Transverse colon (tissue), 4 donors: ENCODE measurements at regions not wholly inside any gene's neighbourhood (a gene's known extent, or its start where the extent isn't known, plus 50 kb on each side); places are given as distances from the start of the nearest gene placed in this dataset.

Experiments
- DNase-seq: peaks from one replicate; pipeline ENCODE4 v3.0.0-alpha.2; 2019
- H3K27ac ChIP-seq, 4 donors: fragments of 200-600 bp; sonication (generic); 2 replicates each; pipeline ENCODE4 v1.5.1; 2016 to 2018; ENCODE audit warnings: inconsistent platforms in 4 of 4
- H3K27me3 ChIP-seq: fragments of 200-600 bp; sonication (generic); 2 replicates; pipeline ENCODE4 v1.5.1; 2017; ENCODE audit warnings: inconsistent platforms
- H3K36me3 ChIP-seq, 4 donors: fragments of 200-600 bp; sonication (generic); 2 replicates each; pipeline ENCODE4 v1.5.1; 2017 to 2019; ENCODE audit warnings: inconsistent platforms in 4 of 4
- H3K4me1 ChIP-seq, 4 donors: fragments of 200-600 bp; sonication (generic); 2 replicates each; pipeline ENCODE4 v1.5.1; 2017 to 2020; ENCODE audit warnings: inconsistent platforms in 4 of 4
- H3K4me3 ChIP-seq, 4 donors: fragments of 200-600 bp; sonication (generic); 1 replicate in 1 of 4; 2 replicates in 3 of 4; pipeline versions ENCODE4 v1.5.1 to v1.6.1; 2017 to 2019; ENCODE audit warnings: inconsistent platforms in 4 of 4
- H3K9me3 ChIP-seq, 2 donors: fragments of 200-600 bp; sonication (generic); 2 replicates each; pipeline ENCODE4 v1.5.1; 2017 to 2019; ENCODE audit warnings: inconsistent platforms in 2 of 2
- EP300 ChIP-seq: sonication (generic); formaldehyde crosslinking; IDR thresholded peaks from one replicate; pipeline ENCODE4 v1.6.1; 2017; ENCODE audit warnings: antibody characterized with exemption, low read depth
- POLR2A ChIP-seq: fragments of 450-650 bp; IDR thresholded peaks from one replicate; pipeline ENCODE4 v1.6.1; 2016; ENCODE audit warnings: antibody characterized with exemption, mild to moderate bottlenecking, moderate library complexity
- POLR2AphosphoS5 ChIP-seq, 3 donors: sonication (generic); formaldehyde crosslinking; IDR thresholded peaks; one replicate each; pipeline ENCODE4 v1.6.1; 2016; ENCODE audit warnings: antibody characterized with exemption in 3 of 3
- WGBS, 2 donors: methylation state at CpG; one replicate each; pipeline ENCODE4 v1.1.5; 2018; ENCODE audit warnings: low coverage in 1 of 2; 5-methylcytosine and 5-hydroxymethylcytosine counted together
- in situ Hi-C, 4 donors: fragments of 200-750 bp; cut with MboI; loops; one replicate each; pipeline versions ENCODE4 v1.15.0 to v1.15.1; 2017; ENCODE audit warnings: low sequenced_read_pairs in 3 of 4, low pct_ligation_motif_present in 1 of 4, low pct_unique_long_range_greater_than_20kb in 1 of 4
- intact Hi-C: fragments of 100-400 bp; cut with DNase I; formaldehyde crosslinking; loops from one replicate; pipeline ENCODE4 v1.15.1; 2023; ENCODE audit warnings: low total_unique reads
- TF ChIP-seq, protein P1 (sequence below), 5 experiments: fragments of 200-600 bp in 3 of 5; fragments of 450-650 bp in 2 of 5; sonication (generic) in 3 of 5; IDR thresholded peaks; 1 replicate in 2 of 5; 2 replicates in 3 of 5; pipeline ENCODE4 v1.5.1; 2016 to 2017; ENCODE audit warnings: antibody characterized with exemption in 5 of 5, inconsistent platforms in 3 of 5, mild to moderate bottlenecking in 2 of 5, moderate library complexity in 1 of 5

DNA sequence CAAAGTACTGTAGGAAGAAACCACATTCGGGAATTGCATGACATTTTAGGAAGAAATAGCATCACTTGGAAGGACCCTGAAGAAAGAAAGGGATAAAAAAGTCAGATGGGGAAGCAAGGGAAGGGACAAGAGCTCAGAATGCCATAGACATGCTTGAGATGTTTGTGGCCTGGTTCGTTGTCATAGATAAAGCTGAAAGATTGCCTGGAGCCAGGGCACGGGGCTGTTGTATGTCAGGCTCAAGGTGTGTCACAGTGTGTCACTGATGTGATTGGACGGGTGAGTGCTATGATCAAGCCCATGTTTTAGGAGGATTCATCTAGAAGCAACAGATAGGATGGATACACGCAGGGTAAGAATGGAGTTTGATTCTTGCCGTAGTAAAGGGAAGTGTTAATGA, 216.2 kb upstream of the SOX4 start:
- Histone ChIP-seq H3K36me3 (no peaks in the 10 kb centered on the region), H3K4me1 (no peaks in the 10 kb centered on the region), H3K27ac (no peak overlapping the region), H3K27me3 (no peaks in the 10 kb centered on the region), H3K4me3 (no peak overlapping the region), H3K9me3 (no peaks in the 10 kb centered on the region)
- intact Hi-C loops (no loop called here), in situ Hi-C loops (no loop called here)
- 64 to 90% methylated on average over 1 to 6 of the region's 6 CpGs for WGBS, 2 donors
- DNase-seq: no peak
- no peak for TF ChIP-seq POLR2AphosphoS5 (IDR thresholded peaks at IDR 0.05)
- TF ChIP-seq EP300: no peak
- TF ChIP-seq, protein P1, sequence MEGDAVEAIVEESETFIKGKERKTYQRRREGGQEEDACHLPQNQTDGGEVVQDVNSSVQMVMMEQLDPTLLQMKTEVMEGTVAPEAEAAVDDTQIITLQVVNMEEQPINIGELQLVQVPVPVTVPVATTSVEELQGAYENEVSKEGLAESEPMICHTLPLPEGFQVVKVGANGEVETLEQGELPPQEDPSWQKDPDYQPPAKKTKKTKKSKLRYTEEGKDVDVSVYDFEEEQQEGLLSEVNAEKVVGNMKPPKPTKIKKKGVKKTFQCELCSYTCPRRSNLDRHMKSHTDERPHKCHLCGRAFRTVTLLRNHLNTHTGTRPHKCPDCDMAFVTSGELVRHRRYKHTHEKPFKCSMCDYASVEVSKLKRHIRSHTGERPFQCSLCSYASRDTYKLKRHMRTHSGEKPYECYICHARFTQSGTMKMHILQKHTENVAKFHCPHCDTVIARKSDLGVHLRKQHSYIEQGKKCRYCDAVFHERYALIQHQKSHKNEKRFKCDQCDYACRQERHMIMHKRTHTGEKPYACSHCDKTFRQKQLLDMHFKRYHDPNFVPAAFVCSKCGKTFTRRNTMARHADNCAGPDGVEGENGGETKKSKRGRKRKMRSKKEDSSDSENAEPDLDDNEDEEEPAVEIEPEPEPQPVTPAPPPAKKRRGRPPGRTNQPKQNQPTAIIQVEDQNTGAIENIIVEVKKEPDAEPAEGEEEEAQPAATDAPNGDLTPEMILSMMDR (IDR thresholded peaks at IDR 0.05): no peak
- no peak for TF ChIP-seq POLR2A

DNA sequence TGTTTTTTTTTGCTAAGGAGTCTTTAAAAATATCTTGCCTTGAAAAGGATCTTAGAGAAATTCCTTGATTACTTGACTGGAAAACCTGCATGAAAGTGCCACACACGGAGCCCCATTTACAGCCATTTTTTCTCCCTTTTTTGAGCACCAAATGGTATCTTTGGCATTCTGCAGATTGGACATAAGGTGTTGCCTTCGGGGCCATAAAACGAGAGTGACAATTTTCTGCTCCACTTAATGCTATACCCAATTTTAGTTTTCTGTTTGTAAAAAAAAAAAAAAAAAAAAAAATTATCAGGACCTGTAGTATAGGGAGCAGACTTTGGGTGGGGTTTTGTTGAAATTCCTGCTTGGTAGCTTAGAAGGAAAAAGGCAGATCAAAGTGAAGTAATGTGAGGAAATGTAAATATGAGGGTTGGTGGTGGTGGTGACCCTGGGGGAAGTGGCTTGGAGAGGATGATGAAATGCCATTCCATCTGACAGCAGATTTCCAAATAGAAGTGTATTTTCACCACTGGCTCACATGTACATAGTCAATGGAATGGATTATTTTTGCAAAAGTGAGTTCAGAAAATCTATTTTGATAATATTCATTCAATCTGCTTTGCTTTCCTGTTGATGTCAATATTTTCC, 212.1 kb upstream of the SOX4 start:
- in situ Hi-C loops: no loop called here
- no peak for TF ChIP-seq POLR2A
- TF ChIP-seq, protein P1 (IDR thresholded peaks at IDR 0.05): no peak
- no peak for TF ChIP-seq POLR2AphosphoS5 (IDR thresholded peaks at IDR 0.05)
- TF ChIP-seq EP300: no peak
- WGBS, 2 donors: 57 to 74% methylated on average over 3 of the region's 3 CpGs
- Histone ChIP-seq H3K4me1 (no peaks in the 10 kb centered on the region), H3K27ac (no peak overlapping the region), H3K27me3 (no peaks in the 10 kb centered on the region), H3K36me3 (no peaks in the 10 kb centered on the region), H3K9me3 (no peaks in the 10 kb centered on the region), H3K4me3 (no peak overlapping the region)
- intact Hi-C loops: no loop called here
- DNase-seq: no peak

DNA sequence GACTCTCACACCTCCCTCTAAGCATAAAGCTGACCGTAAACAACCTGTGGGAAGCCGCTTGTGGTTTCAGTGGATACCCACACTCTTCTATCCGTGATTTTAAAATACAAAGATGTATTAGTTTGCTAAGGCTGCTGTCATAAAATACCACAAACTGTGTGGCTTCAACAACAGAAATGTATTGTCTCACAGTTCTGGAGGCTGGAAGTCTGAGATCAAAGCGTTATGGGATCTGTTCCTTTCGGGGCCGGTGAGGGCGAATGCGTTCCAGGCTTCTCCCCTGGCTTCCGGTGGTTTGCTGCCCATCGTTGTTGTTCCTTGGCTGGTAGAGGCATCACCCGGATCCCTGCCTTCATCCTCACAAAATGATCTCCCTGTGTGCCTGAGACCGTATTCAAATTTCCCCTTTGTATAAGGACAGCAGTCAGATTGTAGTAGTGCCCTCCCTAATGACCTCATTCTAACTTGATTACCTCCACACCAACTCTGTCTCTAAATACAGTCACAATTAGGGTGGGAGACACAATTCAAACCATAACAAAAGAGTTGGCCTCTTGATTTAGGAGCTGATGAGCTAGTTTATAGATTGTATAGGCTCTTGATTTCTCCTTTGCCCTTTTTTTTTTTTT, 210.6 kb upstream of the SOX4 start:
- no peak for TF ChIP-seq EP300

DNA sequence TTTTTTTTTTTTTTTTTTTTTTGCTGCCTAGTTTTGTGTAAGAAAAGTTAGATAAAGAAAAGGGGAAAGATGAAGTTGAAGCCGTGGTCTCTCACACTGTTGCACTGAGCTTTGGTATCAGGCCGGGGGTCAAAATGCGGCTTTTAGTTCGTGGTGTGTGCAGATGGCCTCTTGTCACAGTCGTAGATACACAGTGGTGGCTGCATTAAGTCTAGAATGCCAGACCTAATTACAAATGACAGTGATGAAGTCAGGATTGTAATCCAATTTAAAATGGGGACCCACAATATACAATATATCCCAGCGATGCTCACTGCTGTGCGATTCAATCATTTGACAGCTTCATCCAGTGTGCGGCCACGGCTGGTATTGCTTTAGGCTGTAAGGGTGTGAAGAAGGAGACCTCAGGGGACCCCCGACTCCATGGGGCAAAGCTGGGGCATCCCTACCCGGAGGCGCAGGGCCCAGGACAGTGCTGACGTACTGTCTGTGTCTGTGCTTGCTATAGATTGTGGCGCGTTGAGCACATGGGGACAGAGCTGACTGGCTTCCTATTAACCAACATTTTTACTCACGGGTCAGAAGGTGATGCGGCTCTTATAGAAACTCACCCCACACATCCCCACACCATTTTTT, 210.0 kb upstream of the SOX4 start:
- no peak overlapping the region for H3K4me3 ChIP-seq
- TF ChIP-seq EP300 (no peak), POLR2A (no peak)
- no peaks in the 10 kb centered on the region for H3K27me3 ChIP-seq
- WGBS, 2 donors: 94 to 95% methylated on average over 8 to 17 of the region's 17 CpGs
- H3K27ac ChIP-seq: no peak overlapping the region
- no peaks in the 10 kb centered on the region for H3K4me1 ChIP-seq
- DNase-seq: no peak
- in situ Hi-C loops (no loop called here), intact Hi-C loops (no loop called here)
- H3K9me3 ChIP-seq: no peaks in the 10 kb centered on the region
- H3K36me3 ChIP-seq: no peaks in the 10 kb centered on the region

More for the DNA sequence above, 210.6 kb upstream of the SOX4 start:
- no peak for DNase-seq
- intact Hi-C loops: no loop called here
- Histone ChIP-seq H3K4me3 (no peak overlapping the region), H3K4me1 (no peaks in the 10 kb centered on the region), H3K9me3 (no peaks in the 10 kb centered on the region), H3K36me3 (no peaks in the 10 kb centered on the region), H3K27ac (no peak overlapping the region), H3K27me3 (no peaks in the 10 kb centered on the region)
- in situ Hi-C loops: no loop called here
- whole genome bisulfite sequencing, 2 donors: 77 to 87% methylated on average over 4 to 12 of the region's 12 CpGs

DNA sequence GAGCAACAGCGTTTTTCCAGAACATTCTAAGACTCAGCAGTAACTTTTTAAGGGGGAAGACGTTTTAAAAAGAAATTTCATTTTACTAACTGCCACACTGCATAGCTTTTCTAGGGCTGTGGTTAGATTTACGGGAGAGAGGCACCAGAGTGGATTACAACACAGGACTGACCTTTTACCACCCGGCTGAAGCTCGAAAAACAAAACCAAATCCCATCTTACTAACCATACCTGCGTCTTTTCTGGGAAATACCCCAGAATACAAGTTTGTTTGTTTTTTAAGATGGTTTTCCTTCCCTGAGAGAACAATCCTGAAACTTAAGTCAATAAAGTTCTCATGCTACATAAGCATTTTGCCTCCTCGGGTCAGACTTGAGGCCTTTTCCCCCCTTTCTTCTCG, 209.3 kb upstream of the SOX4 start:
- Histone ChIP-seq H3K36me3 (no peaks in the 10 kb centered on the region), H3K27ac (no peak overlapping the region), H3K4me3 (no peak overlapping the region), H3K4me1 (no peaks in the 10 kb centered on the region), H3K27me3 (no peaks in the 10 kb centered on the region), H3K9me3 (no peaks in the 10 kb centered on the region)
- in situ Hi-C loops: no loop called here
- WGBS, 2 donors: 59 to 81% methylated on average over 8 of the region's 8 CpGs
- no peak for DNase-seq
- TF ChIP-seq EP300: no peak
- TF ChIP-seq, protein P1 (IDR thresholded peaks at IDR 0.05): no peak
- TF ChIP-seq POLR2AphosphoS5 (IDR thresholded peaks at IDR 0.05): no peak
- TF ChIP-seq POLR2A: no peak
- intact Hi-C loops: no loop called here
